ENCODE measurements at regions not wholly inside any gene's neighbourhood (a gene's known extent, or its start where the extent isn't known, plus 50 kb on each side); places are given as distances from the start of the nearest gene placed in this dataset.

- no peaks in the 10 kb centered on the region for H3K36me3 ChIP-seq (ENCODE audit: control insufficient read depth, insufficient read depth, low read length)
- no peak overlapping the region for H3K27ac ChIP-seq (ENCODE audit: low read length)
- H3K4me1 Mint-ChIP-seq, result no peaks in the 10 kb centered on the region
- H3K4me3 Mint-ChIP-seq, result no peak overlapping the region
- no peaks in the 10 kb centered on the region for H3K27me3 ChIP-seq (ENCODE audit: control insufficient read depth, insufficient read depth, low read length)
- DNase-seq, result no peak
- TF ChIP-seq CTCF (IDR thresholded peaks at IDR 0.05), result no peak
- peaks cover 30% of the 10 kb centered on the region for H3K9me3 ChIP-seq (ENCODE audit: control insufficient read depth, insufficient read depth, low read length)
- no peaks in the 10 kb centered on the region for H3K27me3 Mint-ChIP-seq (ENCODE audit: low read depth in 2 of 2)
- ATAC-seq, result no peak
- no peaks in the 10 kb centered on the region for H3K4me1 ChIP-seq (ENCODE audit: control insufficient read depth, insufficient read depth, low read length)
- H3K36me3 Mint-ChIP-seq, result no peaks in the 10 kb centered on the region
- 95% methylated on average over 3 of the region's 3 CpGs for WGBS (ENCODE audit: insufficient coverage)
- H3K9me3 Mint-ChIP-seq, result peaks cover 6 to 19% of the 10 kb centered on the region in 2 donors
- intact Hi-C loops (cut with micrococcal nuclease), result no loop called here
- no peak overlapping the region for H3K4me3 ChIP-seq (ENCODE audit: low read length)
- H3K27ac Mint-ChIP-seq, result no peak overlapping the region
Measured at GRCh38 chr2:78109272-78109671, 587.1 kb upstream of the LRRTM4 start.

- H3K27me3 Mint-ChIP-seq (ENCODE audit: low read depth in 2 of 2), result no peaks in the 10 kb centered on the region
- ATAC-seq (no peak), DNase-seq (no peak)
- Histone ChIP-seq H3K27me3 (ENCODE audit: control insufficient read depth, insufficient read depth, low read length) (no peaks in the 10 kb centered on the region), H3K9me3 (ENCODE audit: control insufficient read depth, insufficient read depth, low read length) (peaks cover 11% of the 10 kb centered on the region), H3K27ac (ENCODE audit: low read length) (no peak overlapping the region), H3K4me3 (ENCODE audit: low read length) (no peak overlapping the region), H3K36me3 (ENCODE audit: control insufficient read depth, insufficient read depth, low read length) (no peaks in the 10 kb centered on the region), H3K4me1 (ENCODE audit: control insufficient read depth, insufficient read depth, low read length) (no peaks in the 10 kb centered on the region)
- peaks cover 17 to 20% of the 10 kb centered on the region in 2 donors for H3K9me3 Mint-ChIP-seq
- no peak overlapping the region for H3K27ac Mint-ChIP-seq
- TF ChIP-seq CTCF (IDR thresholded peaks at IDR 0.05), result no peak
- 65% methylated on average over 3 of the region's 3 CpGs for WGBS (ENCODE audit: insufficient coverage)
- H3K4me1 Mint-ChIP-seq, result no peaks in the 10 kb centered on the region
- intact Hi-C loops (cut with micrococcal nuclease), result no loop called here
- no peak overlapping the region for H3K4me3 Mint-ChIP-seq
- H3K36me3 Mint-ChIP-seq, result no peaks in the 10 kb centered on the region
Measured at GRCh38 chr2:78115291-78115690, 593.1 kb upstream of the LRRTM4 start.

- Histone ChIP-seq H3K9me3 (ENCODE audit: control insufficient read depth, insufficient read depth, low read length) (no peaks in the 10 kb centered on the region), H3K4me1 (ENCODE audit: control insufficient read depth, insufficient read depth, low read length) (no peaks in the 10 kb centered on the region), H3K27me3 (ENCODE audit: control insufficient read depth, insufficient read depth, low read length) (no peaks in the 10 kb centered on the region), H3K36me3 (ENCODE audit: control insufficient read depth, insufficient read depth, low read length) (no peaks in the 10 kb centered on the region), H3K4me3 (ENCODE audit: low read length) (no peak overlapping the region), H3K27ac (ENCODE audit: low read length) (no peak overlapping the region)
- intact Hi-C loops (cut with micrococcal nuclease), result no loop called here
- Mint-ChIP-seq H3K27ac (no peak overlapping the region), H3K9me3 (peaks cover 17 to 19% of the 10 kb centered on the region in 2 donors), H3K4me3 (no peak overlapping the region), H3K36me3 (no peaks in the 10 kb centered on the region), H3K27me3 (ENCODE audit: low read depth in 2 of 2) (no peaks in the 10 kb centered on the region), H3K4me1 (no peaks in the 10 kb centered on the region)
- no peak for TF ChIP-seq CTCF (IDR thresholded peaks at IDR 0.05)
- DNase-seq (no peak), ATAC-seq (no peak)
- 90% methylated on average over 4 of the region's 5 CpGs for WGBS (ENCODE audit: insufficient coverage)
Measured at GRCh38 chr2:78118037-78118436, 595.9 kb upstream of the LRRTM4 start.

- H3K4me1 Mint-ChIP-seq, result no peaks in the 10 kb centered on the region
- H3K27me3 Mint-ChIP-seq (ENCODE audit: low read depth in 2 of 2), result no peaks in the 10 kb centered on the region
- H3K9me3 Mint-ChIP-seq, result peaks cover 12 to 18% of the 10 kb centered on the region in 2 donors
- WGBS (ENCODE audit: insufficient coverage), result no CpG with 5 or more reads among the region's 2 CpGs
- intact Hi-C loops (cut with micrococcal nuclease), result no loop called here
- no peaks in the 10 kb centered on the region for H3K27me3 ChIP-seq (ENCODE audit: control insufficient read depth, insufficient read depth, low read length)
- H3K27ac ChIP-seq (ENCODE audit: low read length), result no peak overlapping the region
- DNase-seq (no peak), ATAC-seq (no peak)
- no peaks in the 10 kb centered on the region for H3K9me3 ChIP-seq (ENCODE audit: control insufficient read depth, insufficient read depth, low read length)
- H3K36me3 Mint-ChIP-seq, result peaks cover 8% of the 10 kb centered on the region
- TF ChIP-seq CTCF (IDR thresholded peaks at IDR 0.05), result no peak
- no peak overlapping the region for H3K4me3 Mint-ChIP-seq
- H3K4me3 ChIP-seq (ENCODE audit: low read length), result no peak overlapping the region
- no peak overlapping the region for H3K27ac Mint-ChIP-seq
- no peaks in the 10 kb centered on the region for H3K4me1 ChIP-seq (ENCODE audit: control insufficient read depth, insufficient read depth, low read length)
- H3K36me3 ChIP-seq (ENCODE audit: control insufficient read depth, insufficient read depth, low read length), result no peaks in the 10 kb centered on the region
Measured at GRCh38 chr2:78120275-78120674, 598.1 kb upstream of the LRRTM4 start.

Measured in natural killer cell (primary cell).